Kidney (tissue), 13 donors: ENCODE measurements at regions not wholly inside any gene's neighbourhood (a gene's known extent, or its start where the extent isn't known, plus 50 kb on each side); places are given as distances from the start of the nearest gene placed in this dataset.
"Not testable (repeated sequence)": the region's sequence is repeated elsewhere in the genome, so short reads cannot be mapped to it uniquely, and the experiment has no call there.

Experiments
- DNase-seq, 5 donors: peaks; one replicate each; pipeline ENCODE4 v3.0.0-alpha.2; 2013 to 2020
- FAIRE-seq: peaks from 2 replicates; lab custom pipeline; 2012; peaks lifted over from hg19 to GRCh38; lab: Jason Lieb, UNC
- H3K27ac ChIP-seq, 2 donors: one replicate each; pipeline ENCODE4 v1.7.0; 2013; ENCODE audit warnings: low read depth in 2 of 2, low read length in 2 of 2, inconsistent platforms in 1 of 2
- H3K27me3 ChIP-seq: one replicate; pipeline ENCODE4 v1.7.1; 2013; ENCODE audit warnings: low read length, inconsistent platforms; ENCODE audit not compliant: control insufficient read depth, insufficient read depth
- H3K36me3 ChIP-seq, 3 donors: one replicate each; pipeline versions ENCODE4 v1.7.0 to v1.7.1; 2013; ENCODE audit warnings: low read length in 3 of 3, control low read depth in 1 of 3, inconsistent platforms in 1 of 3; ENCODE audit not compliant: insufficient read depth in 3 of 3, control insufficient read depth in 2 of 3
- H3K4me1 ChIP-seq, 3 donors: one replicate each; pipeline versions ENCODE4 v1.7.0 to v1.7.1; 2013; ENCODE audit warnings: low read length in 3 of 3, inconsistent platforms in 1 of 3, low read depth in 1 of 3; ENCODE audit not compliant: control insufficient read depth in 2 of 3, insufficient read depth in 2 of 3
- H3K4me3 ChIP-seq, 3 donors: one replicate each; pipeline versions ENCODE4 v1.7.0 to v1.8.1; 2013; ENCODE audit warnings: low read length in 3 of 3, control low read depth in 1 of 3, inconsistent platforms in 1 of 3
- H3K9ac ChIP-seq, 3 donors: one replicate each; pipeline versions ENCODE4 v1.7.0 to v1.7.1; 2013; ENCODE audit warnings: low read length in 3 of 3, control low read depth in 1 of 3, inconsistent platforms in 1 of 3
- H3K9me3 ChIP-seq, 3 donors: one replicate each; pipeline versions ENCODE4 v1.7.0 to v1.7.1; 2013; ENCODE audit warnings: low read length in 3 of 3, control low read depth in 1 of 3, inconsistent platforms in 1 of 3; ENCODE audit not compliant: control insufficient read depth in 2 of 3, insufficient read depth in 1 of 3
- CTCF ChIP-seq: IDR thresholded peaks from 3 replicates; pipeline ENCODE4 v1.5.1; 2012; ENCODE audit warnings: mild to moderate bottlenecking, moderate library complexity, borderline replicate concordance; ENCODE audit not compliant: insufficient read depth; ENCODE audit errors: extremely low read depth
- intact Hi-C: fragments of 100-400 bp; cut with DNase I; formaldehyde crosslinking; loops from one replicate; pipeline ENCODE4 v1.11.1; 2022
- donor health status: control.
- donor health status: control.
- donor health status: control.
- donor health status: control.
- donor health status: control.
- donor health status: DM: yes; HTN: yes; CAD: no.
- donor health status: Normal renal cell carcinoma (clear cell type).

- Histone ChIP-seq H3K27ac (no peak overlapping the region), H3K4me3 (no peak overlapping the region), H3K9ac (no peak overlapping the region), H3K4me1 (no peaks in the 10 kb centered on the region), H3K27me3 (no peaks in the 10 kb centered on the region), H3K9me3 (no peaks in the 10 kb centered on the region), H3K36me3 (no peaks in the 10 kb centered on the region)
- intact Hi-C loops = no loop called here
- no peak for TF ChIP-seq CTCF
- no peak for DNase-seq
- FAIRE-seq = no peak
Measured at GRCh38 chr21:28167366-28167765, 825.3 kb downstream of the LTN1 start.

DNA sequence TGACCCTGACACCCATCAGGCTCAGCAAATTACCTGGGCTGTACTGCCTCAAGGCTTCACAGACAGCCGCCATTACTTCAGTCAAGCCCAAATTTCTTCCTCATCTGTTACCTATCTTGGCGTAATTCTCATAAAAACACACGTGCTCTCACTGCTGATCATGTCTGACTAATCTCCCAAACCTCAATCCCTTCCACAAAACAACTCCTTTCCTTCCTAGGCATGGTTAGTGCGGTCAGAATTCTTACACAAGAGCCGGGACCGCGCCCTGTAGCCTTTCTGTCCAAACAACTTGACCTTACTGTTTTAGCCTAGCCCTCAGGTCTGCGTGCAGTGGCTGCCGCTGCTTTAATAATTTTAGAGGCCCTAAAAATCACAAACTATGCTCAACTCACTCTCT, 828.2 kb downstream of the LTN1 start:
- H3K27me3 ChIP-seq, H3K36me3 ChIP-seq, H3K9ac ChIP-seq, H3K27ac ChIP-seq, H3K9me3 ChIP-seq, H3K4me1 ChIP-seq, intact Hi-C loops, DNase-seq, FAIRE-seq, H3K4me3 ChIP-seq: not testable (repeated sequence)

GRCh38 chr21:28162052-28162451, 830.6 kb downstream of the LTN1 start:
- FAIRE-seq, H3K4me1 ChIP-seq, H3K4me3 ChIP-seq, H3K27ac ChIP-seq, DNase-seq, H3K27me3 ChIP-seq, H3K36me3 ChIP-seq, H3K9ac ChIP-seq, H3K9me3 ChIP-seq, intact Hi-C loops: not testable (repeated sequence)

GRCh38 chr21:28160378-28160777, 832.3 kb downstream of the LTN1 start:
- H3K36me3 ChIP-seq = no peaks in the 10 kb centered on the region
- no peak overlapping the region for H3K27ac ChIP-seq
- H3K4me3 ChIP-seq = no peak overlapping the region
- H3K9me3 ChIP-seq = no peaks in the 10 kb centered on the region
- no peaks in the 10 kb centered on the region for H3K4me1 ChIP-seq
- peak in 2 of 5 donors; percentile 40 to 66 for DNase-seq
- intact Hi-C loops = no loop called here
- no peak for FAIRE-seq
- no peak for TF ChIP-seq CTCF
- no peaks in the 10 kb centered on the region for H3K27me3 ChIP-seq
- H3K9ac ChIP-seq = no peak overlapping the region

DNA sequence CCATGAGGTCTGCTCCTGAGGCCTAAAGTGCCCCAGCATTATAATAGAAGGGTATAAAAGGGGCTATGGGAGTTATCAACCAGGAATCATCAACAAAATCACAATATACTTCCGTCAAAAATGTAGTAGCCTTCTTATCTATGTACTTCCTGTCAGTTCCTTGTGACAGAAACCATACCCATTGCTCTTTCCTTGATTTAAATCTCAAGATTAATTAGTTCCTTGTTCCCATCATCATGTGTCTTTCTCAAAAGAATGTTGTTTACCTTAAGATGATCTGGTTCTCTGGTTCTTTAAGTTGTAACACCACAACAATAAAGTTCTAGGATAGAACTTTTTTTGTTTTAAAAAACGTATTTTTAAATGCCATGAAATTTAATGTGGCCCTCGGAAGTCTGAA, 833.3 kb downstream of the LTN1 start:
- no peak for FAIRE-seq
- H3K9me3 ChIP-seq = no peaks in the 10 kb centered on the region
- H3K27me3 ChIP-seq = no peaks in the 10 kb centered on the region
- no peak overlapping the region for H3K27ac ChIP-seq
- no peaks in the 10 kb centered on the region for H3K4me1 ChIP-seq
- no peak for DNase-seq
- no peak for TF ChIP-seq CTCF
- H3K36me3 ChIP-seq = no peaks in the 10 kb centered on the region
- H3K9ac ChIP-seq = no peak overlapping the region
- intact Hi-C loops = no loop called here
- no peak overlapping the region for H3K4me3 ChIP-seq
